BLaER1 treated with 17β-estradiol and CSF1 and Interleukin-3, amounts not matched to agents 10 nM and 100 nM (cell line): ENCODE measurements at regions not wholly inside any gene's neighbourhood (a gene's known extent, or its start where the extent isn't known, plus 50 kb on each side); places are given as distances from the start of the nearest gene placed in this dataset.
"Not testable (repeated sequence)": the region's sequence is repeated elsewhere in the genome, so short reads cannot be mapped to it uniquely, and the experiment has no call there.

Experiments
- H3K27ac ChIP-seq, 11 experiments: shearing (Covaris generic); formaldehyde crosslinking; 2 replicates each; pipeline ENCODE4 v1.8.1; 2022
- H3K27me3 ChIP-seq, 11 experiments: shearing (Covaris generic); formaldehyde crosslinking; 2 replicates each; pipeline ENCODE4 v1.8.1; 2022
- H3K36me3 ChIP-seq, 11 experiments: shearing (Covaris generic); formaldehyde crosslinking; 2 replicates each; pipeline ENCODE4 v1.8.1; 2022
- H3K4me1 ChIP-seq, 10 experiments: shearing (Covaris generic); formaldehyde crosslinking; 2 replicates each; pipeline ENCODE4 v1.8.1; 2022
- H3K4me2 ChIP-seq, 11 experiments: shearing (Covaris generic); formaldehyde crosslinking; 2 replicates each; pipeline ENCODE4 v1.8.1; 2022
- H3K4me3 ChIP-seq, 10 experiments: shearing (Covaris generic); formaldehyde crosslinking; 2 replicates each; pipeline ENCODE4 v1.8.1; 2022
- H3K9ac ChIP-seq, 11 experiments: shearing (Covaris generic); formaldehyde crosslinking; 2 replicates each; pipeline ENCODE4 v1.8.1; 2022
- H3K9me3 ChIP-seq, 11 experiments: shearing (Covaris generic); formaldehyde crosslinking; replicated peaks in 1 of 11; 2 replicates each; pipeline ENCODE4 v1.8.1; 2022
- H4K20me1 ChIP-seq, 11 experiments: shearing (Covaris generic); formaldehyde crosslinking; 2 replicates each; pipeline ENCODE4 v1.8.1; 2022
- Cebpa-rat ChIP-seq, 11 experiments: shearing (Covaris generic); IDR thresholded peaks; 2 replicates each; pipeline ENCODE4 v1.8.1; 2022

DNA sequence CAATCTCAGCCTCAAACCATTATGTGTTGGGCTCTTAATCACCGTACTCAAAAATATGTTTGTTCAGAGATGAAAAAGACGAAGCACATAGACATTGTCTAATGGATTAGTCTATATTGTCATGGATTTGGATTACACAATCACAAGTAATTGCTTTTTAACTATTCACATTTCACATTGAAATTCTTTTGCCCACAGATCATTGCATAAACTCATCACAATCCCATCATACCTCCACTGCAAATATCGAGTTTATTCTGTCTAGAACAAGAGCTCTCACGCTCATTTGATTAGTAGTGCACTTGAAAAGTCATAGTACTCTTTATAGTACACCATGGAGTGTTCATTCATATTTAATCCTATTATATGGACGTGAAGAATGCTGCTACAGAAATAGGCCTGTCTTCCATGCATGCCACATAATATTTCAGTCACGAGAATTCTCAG lies 97.9 kb upstream of the SOX11 start:
- H3K4me2 ChIP-seq = no peak overlapping the region
- no peak overlapping the region for H3K27ac ChIP-seq
- TF ChIP-seq Cebpa-rat (IDR thresholded peaks at IDR 0.05) = no peak
- no peaks in the 10 kb centered on the region for H3K36me3 ChIP-seq
- H3K9ac ChIP-seq = no peak overlapping the region
- H3K27me3 ChIP-seq = no peaks in the 10 kb centered on the region
- no peaks in the 10 kb centered on the region for H3K9me3 ChIP-seq
- H3K4me1 ChIP-seq = no peaks in the 10 kb centered on the region; a peak in 1 of 20 replicates
- H3K4me3 ChIP-seq = no peak overlapping the region
- H4K20me1 ChIP-seq = no peaks in the 10 kb centered on the region

DNA sequence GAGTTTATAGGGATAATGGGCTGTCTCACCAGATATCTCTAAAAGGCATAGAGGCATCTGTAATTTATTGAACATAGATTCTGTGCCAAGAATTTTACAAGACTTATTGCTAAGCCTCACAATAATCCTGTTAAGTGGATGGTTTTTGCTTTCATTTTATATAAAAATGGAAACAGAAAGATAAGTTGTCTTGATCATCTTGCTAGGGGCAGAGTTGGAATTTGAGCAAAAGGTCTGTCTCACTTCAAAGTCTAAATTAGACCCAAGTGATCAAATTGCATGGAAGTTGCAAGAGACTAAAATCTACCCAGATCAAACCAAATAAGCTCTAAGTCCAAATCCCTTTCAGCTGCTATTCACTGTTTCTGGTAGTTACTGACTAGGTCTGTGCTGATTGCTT lies 95.3 kb upstream of the SOX11 start:
- Histone ChIP-seq H4K20me1 (no peaks in the 10 kb centered on the region), H3K4me2 (no peak overlapping the region), H3K9ac (no peak overlapping the region), H3K4me1 (no peaks in the 10 kb centered on the region; a peak in 1 of 20 replicates), H3K36me3 (no peaks in the 10 kb centered on the region), H3K27me3 (no peaks in the 10 kb centered on the region), H3K4me3 (no peak overlapping the region), H3K27ac (no peak overlapping the region), H3K9me3 (no peaks in the 10 kb centered on the region)
- no peak for TF ChIP-seq Cebpa-rat (IDR thresholded peaks at IDR 0.05)

DNA sequence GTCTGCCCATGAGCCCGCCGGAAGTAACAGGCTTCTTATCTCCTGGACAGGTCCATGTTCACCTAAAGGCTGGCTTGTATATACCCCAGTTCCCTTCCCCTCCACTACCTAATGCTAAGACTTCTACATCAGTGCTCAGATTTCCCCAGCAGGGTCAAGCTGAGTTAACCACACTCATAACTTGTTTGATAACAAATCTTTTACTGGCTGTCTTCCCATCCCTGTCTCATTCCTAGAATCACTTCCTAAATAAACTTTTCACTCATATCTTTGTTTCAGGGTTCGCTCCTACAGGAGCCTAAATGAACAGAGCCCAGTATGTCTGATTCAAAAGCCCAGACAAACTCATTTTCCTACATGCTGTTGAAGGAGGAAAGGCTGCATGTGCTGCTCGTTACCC lies 94.0 kb upstream of the SOX11 start:
- Histone ChIP-seq H4K20me1 (no peaks in the 10 kb centered on the region), H3K9me3 (peaks cover 0 to 10% (median 0%) of the 10 kb centered on the region in 11 experiments; a peak in 1 of 22 replicates), H3K9ac (no peak overlapping the region), H3K4me3 (no peak overlapping the region), H3K4me2 (no peak overlapping the region), H3K36me3 (no peaks in the 10 kb centered on the region), H3K27ac (no peak overlapping the region), H3K4me1 (no peaks in the 10 kb centered on the region), H3K27me3 (no peaks in the 10 kb centered on the region)
- no peak for TF ChIP-seq Cebpa-rat (IDR thresholded peaks at IDR 0.05)

- peaks cover 0 to 12% (median 0%) of the 10 kb centered on the region in 11 experiments; a peak in 5 of 22 replicates for H3K9me3 ChIP-seq
- H3K4me3 ChIP-seq = no peak overlapping the region
- no peak overlapping the region for H3K4me2 ChIP-seq
- no peak for TF ChIP-seq Cebpa-rat (IDR thresholded peaks at IDR 0.05)
- H3K9ac ChIP-seq = no peak overlapping the region
- no peaks in the 10 kb centered on the region for H3K27me3 ChIP-seq
- H3K4me1 ChIP-seq = peaks cover 0 to 6% (median 0%) of the 10 kb centered on the region in 10 experiments; a peak in 1 of 20 replicates
- no peaks in the 10 kb centered on the region; a peak in 1 of 22 replicates for H4K20me1 ChIP-seq
- no peak overlapping the region for H3K27ac ChIP-seq
- no peaks in the 10 kb centered on the region for H3K36me3 ChIP-seq
Observed at GRCh38 chr2:5609201-5609600, 83.0 kb upstream of the SOX11 start.

DNA sequence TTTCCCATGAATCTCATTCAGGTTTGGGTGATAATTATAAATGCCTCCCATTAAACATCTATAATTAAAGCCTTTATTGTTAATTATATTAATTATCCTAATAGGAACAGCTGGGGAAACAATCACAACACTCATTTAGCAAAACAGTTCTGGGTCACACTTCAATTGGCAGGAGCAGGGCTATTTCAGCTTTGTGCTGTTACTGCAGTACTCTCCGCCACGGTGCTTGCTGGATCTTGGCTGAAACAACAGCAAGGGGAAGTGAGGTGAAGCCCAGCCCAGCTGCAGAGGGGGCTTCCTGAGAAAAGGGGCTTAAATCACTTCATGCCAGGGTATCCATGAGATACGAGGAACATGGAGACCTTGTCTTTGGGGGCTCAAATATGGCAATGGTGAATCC lies 79.5 kb upstream of the SOX11 start:
- Histone ChIP-seq H3K4me2 (no peak overlapping the region), H3K27me3 (no peaks in the 10 kb centered on the region), H3K36me3 (no peaks in the 10 kb centered on the region), H3K27ac (no peak overlapping the region), H3K9ac (no peak overlapping the region), H3K4me3 (no peak overlapping the region), H3K4me1 (no peaks in the 10 kb centered on the region), H4K20me1 (no peaks in the 10 kb centered on the region; a peak in 1 of 22 replicates), H3K9me3 (peaks cover 0 to 12% (median 0%) of the 10 kb centered on the region in 11 experiments; a peak in 5 of 22 replicates)
- no peak for TF ChIP-seq Cebpa-rat (IDR thresholded peaks at IDR 0.05)

- Histone ChIP-seq H3K4me2 (no peak overlapping the region), H4K20me1 (no peaks in the 10 kb centered on the region; a peak in 1 of 22 replicates), H3K27me3 (no peaks in the 10 kb centered on the region), H3K9ac (no peak overlapping the region), H3K4me3 (no peak overlapping the region), H3K36me3 (no peaks in the 10 kb centered on the region), H3K27ac (no peak overlapping the region), H3K9me3 (peaks cover 0 to 12% (median 0%) of the 10 kb centered on the region in 11 experiments; a peak in 5 of 22 replicates), H3K4me1 (no peaks in the 10 kb centered on the region)
- TF ChIP-seq Cebpa-rat (IDR thresholded peaks at IDR 0.05) = no peak
Observed at GRCh38 chr2:5616019-5616418, 76.2 kb upstream of the SOX11 start.

GRCh38 chr2:5617358-5617757 lies 74.8 kb upstream of the SOX11 start:
- no peaks in the 10 kb centered on the region for H3K36me3 ChIP-seq
- no peak overlapping the region for H3K9ac ChIP-seq
- no peak overlapping the region for H3K27ac ChIP-seq
- no peak overlapping the region for H3K4me2 ChIP-seq
- peaks cover 0 to 12% (median 0%) of the 10 kb centered on the region in 11 experiments; a peak in 5 of 22 replicates for H3K9me3 ChIP-seq
- no peak for TF ChIP-seq Cebpa-rat (IDR thresholded peaks at IDR 0.05)
- H3K4me3 ChIP-seq = no peak overlapping the region
- H3K4me1 ChIP-seq = peaks cover 0 to 4% (median 0%) of the 10 kb centered on the region in 10 experiments; a peak in 3 of 20 replicates
- no peaks in the 10 kb centered on the region for H3K27me3 ChIP-seq
- no peaks in the 10 kb centered on the region; a peak in 1 of 22 replicates for H4K20me1 ChIP-seq

GRCh38 chr2:5617796-5618195 lies 74.4 kb upstream of the SOX11 start:
- no peak overlapping the region for H3K9ac ChIP-seq
- no peak overlapping the region for H3K27ac ChIP-seq
- H3K36me3 ChIP-seq = no peaks in the 10 kb centered on the region
- peaks cover 0 to 6% (median 0%) of the 10 kb centered on the region in 10 experiments; a peak in 3 of 20 replicates for H3K4me1 ChIP-seq
- no peaks in the 10 kb centered on the region; a peak in 1 of 22 replicates for H4K20me1 ChIP-seq
- no peak overlapping the region for H3K4me2 ChIP-seq
- H3K9me3 ChIP-seq = peaks cover 0 to 12% (median 0%) of the 10 kb centered on the region in 11 experiments; a peak in 5 of 22 replicates
- TF ChIP-seq Cebpa-rat (IDR thresholded peaks at IDR 0.05) = no peak
- no peak overlapping the region for H3K4me3 ChIP-seq
- no peaks in the 10 kb centered on the region for H3K27me3 ChIP-seq

DNA sequence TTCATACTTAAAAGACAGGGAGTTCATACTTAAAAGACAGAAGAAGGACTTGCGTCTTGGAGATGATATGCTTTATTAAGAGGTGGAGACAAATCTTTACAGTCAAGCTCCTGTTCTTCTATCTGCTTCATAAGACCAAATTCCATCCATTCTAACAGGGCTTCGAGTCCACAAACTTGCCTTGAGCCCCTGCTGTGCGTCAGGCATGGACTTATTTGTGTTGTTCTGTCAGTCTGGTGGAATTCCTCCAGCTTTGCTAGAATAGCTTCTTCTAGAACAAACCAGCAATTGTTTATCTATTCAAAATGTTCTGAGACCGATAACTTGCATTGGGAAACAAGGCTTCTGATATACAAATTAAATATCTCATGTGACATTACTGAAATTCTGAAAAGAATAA lies 73.9 kb upstream of the SOX11 start:
- H3K4me1 ChIP-seq = peaks cover 0 to 6% (median 0%) of the 10 kb centered on the region in 10 experiments; a peak in 3 of 20 replicates
- H3K9ac ChIP-seq = no peak overlapping the region
- H4K20me1 ChIP-seq = no peaks in the 10 kb centered on the region
- H3K4me3 ChIP-seq = no peak overlapping the region
- H3K36me3 ChIP-seq = no peaks in the 10 kb centered on the region
- H3K27me3 ChIP-seq = no peaks in the 10 kb centered on the region
- H3K27ac ChIP-seq = no peak overlapping the region
- no peak overlapping the region for H3K4me2 ChIP-seq
- H3K9me3 ChIP-seq = peaks cover 0 to 7% (median 0%) of the 10 kb centered on the region in 11 experiments; a peak in 5 of 22 replicates
- TF ChIP-seq Cebpa-rat (IDR thresholded peaks at IDR 0.05) = no peak

- not testable (repeated sequence) for H3K9me3 ChIP-seq, H3K4me1 ChIP-seq, H3K27me3 ChIP-seq, H3K36me3 ChIP-seq, H4K20me1 ChIP-seq, H3K4me2 ChIP-seq, H3K4me3 ChIP-seq, H3K27ac ChIP-seq, H3K9ac ChIP-seq
Observed at GRCh38 chr2:5625556-5626065, 66.6 kb upstream of the SOX11 start.

- not testable (repeated sequence) for H3K9me3 ChIP-seq, H3K27ac ChIP-seq, H3K27me3 ChIP-seq, H3K4me1 ChIP-seq, H3K9ac ChIP-seq, H4K20me1 ChIP-seq, H3K4me3 ChIP-seq, H3K4me2 ChIP-seq, H3K36me3 ChIP-seq
Observed at GRCh38 chr2:5628484-5628883, 63.7 kb upstream of the SOX11 start.

DNA sequence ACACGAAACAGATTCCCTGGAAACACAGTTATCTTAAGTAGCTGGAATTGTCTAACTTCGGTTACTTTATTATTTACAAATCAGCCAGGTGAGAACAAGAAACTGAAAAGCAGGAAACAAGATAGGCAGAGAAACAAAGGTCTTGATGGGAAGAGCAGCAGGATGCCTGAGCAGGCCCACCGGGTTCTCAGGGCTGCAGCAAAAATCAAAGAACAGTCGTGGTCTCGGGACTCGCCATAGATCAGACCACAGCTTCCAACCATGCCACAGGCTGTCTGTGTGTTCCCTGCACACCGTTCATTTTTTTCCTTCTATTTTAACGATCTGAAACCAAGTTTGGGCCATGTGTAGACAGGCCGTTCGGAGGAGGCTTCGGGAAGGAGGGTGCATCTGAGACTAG lies 62.7 kb upstream of the SOX11 start:
- H3K4me1 ChIP-seq, H3K36me3 ChIP-seq, H3K4me2 ChIP-seq, H3K9me3 ChIP-seq, H3K27me3 ChIP-seq, H3K27ac ChIP-seq, H4K20me1 ChIP-seq, H3K9ac ChIP-seq, H3K4me3 ChIP-seq: not testable (repeated sequence)

DNA sequence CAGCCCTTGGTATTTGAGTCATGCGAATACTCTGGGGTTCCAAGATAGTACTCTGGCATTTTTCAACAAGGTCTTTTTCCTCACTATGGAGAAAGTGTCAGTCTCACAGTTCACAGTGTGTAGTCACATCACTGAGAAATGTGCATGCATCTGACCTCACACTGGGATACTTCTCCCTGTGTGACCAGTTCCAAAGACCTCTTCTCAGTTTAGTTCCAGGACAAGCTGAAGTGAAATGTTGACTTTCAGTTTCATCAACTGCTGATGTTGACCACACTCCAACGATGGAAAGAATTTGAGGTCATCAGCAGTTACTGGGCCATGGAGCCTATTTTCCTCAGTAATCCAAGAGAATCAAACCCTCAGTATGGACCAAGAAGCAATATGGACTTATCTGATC lies 55.1 kb upstream of the SOX11 start:
- not testable (repeated sequence) for H3K4me2 ChIP-seq, H3K27me3 ChIP-seq, H3K27ac ChIP-seq, H3K4me1 ChIP-seq, H4K20me1 ChIP-seq, H3K4me3 ChIP-seq, H3K9me3 ChIP-seq, H3K36me3 ChIP-seq, H3K9ac ChIP-seq
